Suprapubic skin (tissue), 4 donors: ENCODE measurements at regions not wholly inside any gene's neighbourhood (a gene's known extent, or its start where the extent isn't known, plus 50 kb on each side); places are given as distances from the start of the nearest gene placed in this dataset.

Experiments
- DNase-seq, 2 donors: peaks; one replicate each; pipeline ENCODE4 v3.0.0-alpha.2; 2019; ENCODE audit warnings: low spot score in 2 of 2
- H3K27ac ChIP-seq: fragments of 200-600 bp; sonication (generic); one replicate; pipeline ENCODE4 v1.5.1; 2019
- H3K27me3 ChIP-seq: fragments of 200-600 bp; sonication (generic); one replicate; pipeline ENCODE4 v1.5.1; 2019
- H3K36me3 ChIP-seq: fragments of 200-600 bp; sonication (generic); one replicate; pipeline ENCODE4 v1.5.1; 2019
- H3K4me1 ChIP-seq: fragments of 200-600 bp; sonication (generic); one replicate; pipeline ENCODE4 v1.5.1; 2019
- H3K4me3 ChIP-seq: fragments of 200-600 bp; sonication (generic); one replicate; pipeline ENCODE4 v1.5.1; 2019; ENCODE audit warnings: mild to moderate bottlenecking
- H3K9me3 ChIP-seq: fragments of 200-600 bp; sonication (generic); one replicate; pipeline ENCODE4 v1.5.1; 2019
- CTCF ChIP-seq, 2 donors: fragments of 200-600 bp in 1 of 2; fragments of 450-650 bp in 1 of 2; sonication (generic) in 1 of 2; IDR thresholded peaks; one replicate each; pipeline ENCODE4 v1.5.1; 2016 to 2019; ENCODE audit warnings: antibody characterized with exemption in 2 of 2, mild to moderate bottlenecking in 1 of 2, moderate library complexity in 1 of 2
- EP300 ChIP-seq: sonication (generic); formaldehyde crosslinking; IDR thresholded peaks from one replicate; pipeline ENCODE4 v1.6.1; 2017; ENCODE audit warnings: antibody characterized with exemption
- POLR2A ChIP-seq, 2 donors: fragments of 450-650 bp; IDR thresholded peaks; one replicate each; pipeline ENCODE4 v1.6.1; 2017; ENCODE audit warnings: antibody characterized with exemption in 2 of 2, mild to moderate bottlenecking in 2 of 2, moderate library complexity in 2 of 2
- POLR2AphosphoS5 ChIP-seq, 3 donors: sonication (generic); formaldehyde crosslinking; IDR thresholded peaks; one replicate each; pipeline ENCODE4 v1.6.1; 2017; ENCODE audit warnings: antibody characterized with exemption in 3 of 3
- WGBS: methylation state at CpG from one replicate; pipeline ENCODE4 v1.1.5; 2018; 5-methylcytosine and 5-hydroxymethylcytosine counted together

GRCh38 chr13:59343132-59343531 is 820.6 kb downstream of the DIAPH3 start:
- Histone ChIP-seq H3K36me3 (no peaks in the 10 kb centered on the region), H3K27ac (no peak overlapping the region), H3K4me3 (no peak overlapping the region), H3K4me1 (no peaks in the 10 kb centered on the region), H3K27me3 (no peaks in the 10 kb centered on the region), H3K9me3 (no peaks in the 10 kb centered on the region)
- TF ChIP-seq POLR2AphosphoS5 (IDR thresholded peaks at IDR 0.05), result no peak
- no peak for TF ChIP-seq CTCF (IDR thresholded peaks at IDR 0.05)
- no peak for TF ChIP-seq POLR2A (IDR thresholded peaks at IDR 0.05)
- no peak for TF ChIP-seq EP300
- DNase-seq, result no peak
- WGBS, result 67% methylated on average over 3 of the region's 3 CpGs

GRCh38 chr13:59343993-59344822 is 819.5 kb downstream of the DIAPH3 start:
- no peak for TF ChIP-seq EP300
- TF ChIP-seq POLR2A (IDR thresholded peaks at IDR 0.05), result no peak
- no peak for TF ChIP-seq CTCF (IDR thresholded peaks at IDR 0.05)
- no peak for TF ChIP-seq POLR2AphosphoS5 (IDR thresholded peaks at IDR 0.05)

GRCh38 chr13:59345311-59345710 is 818.4 kb downstream of the DIAPH3 start:
- DNase-seq, result no peak

More at GRCh38 chr13:59343993-59344822, 819.5 kb downstream of the DIAPH3 start:
- H3K4me3 ChIP-seq, result no peak overlapping the region
- no peaks in the 10 kb centered on the region for H3K36me3 ChIP-seq
- DNase-seq, result no peak
- H3K27me3 ChIP-seq, result no peaks in the 10 kb centered on the region
- no peaks in the 10 kb centered on the region for H3K4me1 ChIP-seq
- WGBS, result 81% methylated on average over 8 of the region's 8 CpGs
- H3K27ac ChIP-seq, result no peak overlapping the region
- no peaks in the 10 kb centered on the region for H3K9me3 ChIP-seq

GRCh38 chr13:59346999-59347723 is 816.6 kb downstream of the DIAPH3 start:
- no peaks in the 10 kb centered on the region for H3K9me3 ChIP-seq
- no peaks in the 10 kb centered on the region for H3K27me3 ChIP-seq
- H3K4me1 ChIP-seq, result no peaks in the 10 kb centered on the region
- H3K27ac ChIP-seq, result no peak overlapping the region
- H3K36me3 ChIP-seq, result no peaks in the 10 kb centered on the region
- TF ChIP-seq EP300 (no peak), POLR2AphosphoS5 (IDR thresholded peaks at IDR 0.05) (no peak), POLR2A (IDR thresholded peaks at IDR 0.05) (no peak), CTCF (IDR thresholded peaks at IDR 0.05) (no peak)
- WGBS, result 37% methylated on average over 8 of the region's 8 CpGs
- DNase-seq, result no peak
- no peak overlapping the region for H3K4me3 ChIP-seq

More at GRCh38 chr13:59345311-59345710, 818.4 kb downstream of the DIAPH3 start:
- Histone ChIP-seq H3K36me3 (no peaks in the 10 kb centered on the region), H3K9me3 (no peaks in the 10 kb centered on the region), H3K27ac (no peak overlapping the region), H3K4me1 (no peaks in the 10 kb centered on the region), H3K27me3 (no peaks in the 10 kb centered on the region), H3K4me3 (no peak overlapping the region)
- WGBS, result 44% methylated on average over 2 of the region's 2 CpGs
- TF ChIP-seq EP300 (no peak), POLR2A (IDR thresholded peaks at IDR 0.05) (no peak)

GRCh38 chr13:59348617-59349016 is 815.1 kb downstream of the DIAPH3 start:
- 88% methylated on average over 1 of the region's 1 CpG for WGBS
- no peak for DNase-seq
- Histone ChIP-seq H3K4me3 (no peak overlapping the region), H3K27ac (no peak overlapping the region), H3K36me3 (no peaks in the 10 kb centered on the region), H3K4me1 (no peaks in the 10 kb centered on the region), H3K9me3 (no peaks in the 10 kb centered on the region), H3K27me3 (no peaks in the 10 kb centered on the region)
- TF ChIP-seq POLR2AphosphoS5 (IDR thresholded peaks at IDR 0.05) (no peak), CTCF (IDR thresholded peaks at IDR 0.05) (no peak), EP300 (no peak), POLR2A (IDR thresholded peaks at IDR 0.05) (no peak)
